Suprapubic skin (tissue), 4 donors: ENCODE measurements at regions not wholly inside any gene's neighbourhood (a gene's known extent, or its start where the extent isn't known, plus 50 kb on each side); places are given as distances from the start of the nearest gene placed in this dataset.

Experiments used
- CTCF ChIP-seq, 2 donors: fragments of 200-600 bp in 1 of 2; fragments of 450-650 bp in 1 of 2; sonication (generic) in 1 of 2; IDR thresholded peaks; one replicate each; pipeline ENCODE4 v1.5.1; 2016 to 2019; ENCODE audit warnings: antibody characterized with exemption in 2 of 2, mild to moderate bottlenecking in 1 of 2, moderate library complexity in 1 of 2
- EP300 ChIP-seq: sonication (generic); formaldehyde crosslinking; IDR thresholded peaks from one replicate; pipeline ENCODE4 v1.6.1; 2017; ENCODE audit warnings: antibody characterized with exemption
- POLR2A ChIP-seq, 2 donors: fragments of 450-650 bp; IDR thresholded peaks; one replicate each; pipeline ENCODE4 v1.6.1; 2017; ENCODE audit warnings: antibody characterized with exemption in 2 of 2, mild to moderate bottlenecking in 2 of 2, moderate library complexity in 2 of 2
- POLR2AphosphoS5 ChIP-seq, 3 donors: sonication (generic); formaldehyde crosslinking; IDR thresholded peaks; one replicate each; pipeline ENCODE4 v1.6.1; 2017; ENCODE audit warnings: antibody characterized with exemption in 3 of 3

- no peak for TF ChIP-seq CTCF (IDR thresholded peaks at IDR 0.05)
- TF ChIP-seq POLR2A (IDR thresholded peaks at IDR 0.05): no peak
- TF ChIP-seq EP300: no peak
- no peak for TF ChIP-seq POLR2AphosphoS5 (IDR thresholded peaks at IDR 0.05)
Measured at GRCh38 chr1:222466150-222466865, 81.6 kb downstream of the HHIPL2 start.
